NCI-H524 treated with DMSO at 0.1 percent for 48 hours (cell line): ENCODE measurements at regions not wholly inside any gene's neighbourhood (a gene's known extent, or its start where the extent isn't known, plus 50 kb on each side); places are given as distances from the start of the nearest gene placed in this dataset.

Experiments
- DNase-seq: peaks from one replicate; lab custom pipeline; 2025; lab: John Stamatoyannopoulos, UW

DNA sequence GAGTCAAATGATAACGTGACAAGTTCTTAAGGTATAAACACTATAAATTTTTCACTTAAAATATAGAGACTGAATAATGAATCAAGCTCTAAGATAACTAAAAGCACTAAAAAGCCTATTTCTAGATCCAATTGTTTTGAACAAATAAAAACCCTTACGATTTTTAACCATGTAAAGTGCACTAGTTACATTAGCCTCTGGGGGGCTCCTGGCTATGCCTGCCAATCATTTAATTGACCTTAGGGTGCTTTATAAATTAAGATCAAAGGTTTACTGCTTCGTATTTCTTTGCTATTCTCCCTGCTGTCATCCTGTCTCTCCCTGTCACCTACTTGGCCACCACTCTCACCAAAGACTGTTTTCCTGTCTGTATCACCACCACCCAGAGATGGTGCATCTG is 133.4 kb downstream of the ESM1 start:
- no peak for DNase-seq

- DNase-seq = no peak
Measured at GRCh38 chr5:54851449-54851848, 133.9 kb downstream of the ESM1 start.

DNA sequence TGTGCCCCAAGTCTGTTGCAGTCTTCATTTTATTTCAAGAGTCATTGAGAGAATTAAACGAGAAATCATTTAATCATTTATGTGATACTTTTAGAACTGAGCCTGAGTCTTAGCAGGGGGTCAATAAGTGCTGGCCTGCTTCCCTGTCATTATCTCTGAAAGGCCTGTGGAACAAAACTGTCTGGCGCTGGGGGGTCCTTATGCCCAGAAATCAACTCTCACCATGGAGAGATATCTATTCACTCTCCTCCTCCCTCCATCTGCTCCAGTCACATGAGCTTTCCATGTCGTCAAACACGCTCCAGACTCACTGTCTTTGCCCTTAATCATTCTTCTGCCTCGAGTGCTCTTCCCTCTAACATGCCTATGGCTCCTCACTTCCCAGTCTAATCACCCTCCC is 136.8 kb downstream of the ESM1 start:
- no peak for DNase-seq

DNA sequence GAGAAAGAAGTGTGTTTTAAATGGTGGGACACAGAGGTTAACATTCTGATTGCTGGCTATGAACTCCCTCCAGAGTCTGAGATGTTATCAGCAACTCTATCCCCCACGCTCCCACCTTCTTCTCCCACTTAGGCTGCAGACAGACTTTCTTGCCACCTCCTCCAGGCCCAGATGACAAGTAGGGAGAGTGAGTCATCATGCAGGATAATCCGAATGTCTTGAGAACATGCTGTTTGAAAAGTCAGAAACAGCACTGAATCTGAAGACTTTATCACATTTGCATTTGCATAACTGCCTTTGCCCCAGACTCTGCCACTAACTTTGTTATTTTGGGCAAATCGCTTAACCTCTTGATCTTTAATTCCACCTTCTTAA is 139.8 kb downstream of the ESM1 start:
- DNase-seq = no peak

- no peak for DNase-seq
Measured at GRCh38 chr5:54844905-54845566, 140.4 kb downstream of the ESM1 start.

GRCh38 chr5:54844266-54844665 is 141.1 kb downstream of the ESM1 start:
- no peak for DNase-seq

GRCh38 chr5:54841481-54841880 is 143.9 kb downstream of the ESM1 start:
- DNase-seq = no peak

DNA sequence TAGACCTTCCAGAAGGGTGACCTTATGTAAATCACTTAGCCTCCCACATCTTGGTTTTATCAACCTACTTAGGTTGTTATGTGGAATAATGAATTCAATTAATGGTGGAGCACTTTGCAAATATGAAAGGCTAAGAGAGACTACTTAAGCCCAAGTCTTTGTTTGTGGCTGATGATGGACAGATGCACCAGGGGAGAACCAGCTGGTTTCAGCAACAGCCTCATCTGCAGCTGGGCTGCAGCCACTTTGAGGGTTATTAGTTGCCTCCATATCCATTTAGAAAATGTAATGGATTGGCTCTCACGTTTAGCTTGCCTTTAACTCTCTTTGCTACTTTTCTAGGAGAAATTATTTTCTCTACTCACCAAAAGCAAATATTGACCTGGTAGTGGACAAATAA is 146.6 kb downstream of the ESM1 start:
- DNase-seq = peak; percentile 11

DNA sequence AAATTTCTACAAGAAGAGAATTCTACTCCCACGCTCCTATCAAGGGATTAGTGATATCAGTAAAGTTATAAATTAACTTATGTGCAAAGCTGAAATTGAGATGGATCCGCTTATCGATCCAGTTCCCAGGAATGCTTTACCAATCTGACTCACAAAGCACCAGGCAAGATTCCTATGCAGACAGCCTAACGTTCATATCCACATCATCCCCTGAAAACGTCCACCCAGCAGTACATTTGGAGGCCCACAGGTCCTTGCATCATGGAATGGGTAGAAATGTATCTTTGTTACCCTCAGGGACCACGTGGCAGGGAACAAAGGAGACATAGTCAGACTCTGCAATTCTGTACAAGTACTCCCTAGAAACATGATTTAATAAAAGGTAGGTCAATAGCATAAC is 147.4 kb downstream of the ESM1 start:
- no peak for DNase-seq

- no peak for DNase-seq
Measured at GRCh38 chr5:54837093-54837492, 148.3 kb downstream of the ESM1 start.

DNA sequence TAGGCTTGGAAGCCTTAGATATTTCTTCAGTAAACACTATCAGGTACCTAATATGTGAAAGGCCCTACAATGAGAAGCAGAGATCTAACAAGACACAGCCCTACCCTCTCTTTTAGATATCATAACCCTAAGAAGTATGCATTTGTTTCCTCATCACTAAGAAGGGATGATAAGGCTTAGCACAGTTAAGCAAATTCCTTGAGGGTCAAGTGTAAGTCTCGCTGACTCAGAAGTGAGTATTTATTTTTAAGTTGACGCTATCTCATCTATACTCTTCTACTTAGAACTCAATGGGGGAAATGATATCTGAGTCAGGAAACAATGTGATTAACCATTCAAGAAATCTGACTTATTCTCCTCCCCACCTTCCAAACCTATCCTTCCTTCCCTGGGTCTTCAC is 149.7 kb downstream of the ESM1 start:
- no peak for DNase-seq

DNA sequence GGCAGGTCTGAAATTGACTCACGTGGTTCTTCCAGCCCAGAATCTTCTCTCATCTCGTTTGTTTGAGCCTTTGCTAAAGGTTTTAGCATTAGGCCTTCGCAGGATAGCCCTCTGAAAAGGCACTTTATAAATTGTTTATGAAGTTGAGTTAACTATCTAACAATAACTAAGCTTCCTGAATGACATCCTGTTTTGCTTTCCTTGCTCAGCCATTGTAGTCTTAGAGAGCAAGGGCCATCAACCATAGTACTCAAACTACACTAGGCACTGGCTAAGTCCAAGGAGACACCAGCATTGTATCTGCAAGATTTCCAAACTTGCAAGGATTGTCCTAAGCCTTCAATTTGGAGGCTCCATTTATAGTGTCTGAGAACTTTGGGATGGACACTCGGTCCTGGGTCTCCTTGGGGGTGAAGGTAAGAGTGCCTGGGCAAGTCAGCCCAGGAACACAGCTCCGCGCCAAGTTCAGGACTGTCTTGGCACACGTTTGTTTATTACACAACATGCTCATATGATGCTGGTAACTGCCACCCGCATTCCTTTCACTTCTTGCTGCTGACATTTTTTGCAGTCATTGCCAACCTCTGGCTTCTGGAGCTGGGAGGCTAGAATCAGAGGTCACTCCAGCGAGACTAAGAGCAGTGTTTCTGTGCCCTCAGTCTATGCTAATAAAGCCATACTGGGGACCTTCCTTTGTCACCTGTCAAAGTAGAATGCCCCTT is 151.1 kb downstream of the ESM1 start:
- no peak for DNase-seq

DNA sequence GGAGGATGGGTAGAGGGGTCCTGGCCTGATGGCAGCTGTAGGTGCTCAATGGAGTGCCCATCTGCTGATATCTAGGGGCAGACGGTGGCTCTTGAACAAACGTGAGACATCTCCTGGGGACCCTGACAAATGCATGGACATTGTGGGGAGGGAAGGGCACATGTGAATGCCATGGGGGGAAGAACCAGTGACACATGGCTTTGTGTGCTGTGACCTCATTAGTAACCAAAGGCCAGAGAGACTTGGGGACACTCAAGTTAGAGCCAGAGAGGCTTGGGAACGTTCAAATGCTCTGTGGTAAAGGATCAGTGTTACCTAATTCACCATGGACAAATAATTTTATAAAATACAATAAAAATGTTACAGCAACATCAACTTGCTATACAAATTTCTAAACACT is 151.8 kb downstream of the ESM1 start:
- DNase-seq = no peak

- DNase-seq = no peak
Measured at GRCh38 chr5:54832858-54833257, 152.5 kb downstream of the ESM1 start.

- DNase-seq = no peak
Measured at GRCh38 chr5:54832045-54832444, 153.3 kb downstream of the ESM1 start.

GRCh38 chr5:54831233-54831632 is 154.2 kb downstream of the ESM1 start:
- DNase-seq = no peak

GRCh38 chr5:54829676-54830535 is 155.5 kb downstream of the ESM1 start:
- no peak for DNase-seq

- no peak for DNase-seq
Measured at GRCh38 chr5:54829102-54829501, 156.3 kb downstream of the ESM1 start.

DNA sequence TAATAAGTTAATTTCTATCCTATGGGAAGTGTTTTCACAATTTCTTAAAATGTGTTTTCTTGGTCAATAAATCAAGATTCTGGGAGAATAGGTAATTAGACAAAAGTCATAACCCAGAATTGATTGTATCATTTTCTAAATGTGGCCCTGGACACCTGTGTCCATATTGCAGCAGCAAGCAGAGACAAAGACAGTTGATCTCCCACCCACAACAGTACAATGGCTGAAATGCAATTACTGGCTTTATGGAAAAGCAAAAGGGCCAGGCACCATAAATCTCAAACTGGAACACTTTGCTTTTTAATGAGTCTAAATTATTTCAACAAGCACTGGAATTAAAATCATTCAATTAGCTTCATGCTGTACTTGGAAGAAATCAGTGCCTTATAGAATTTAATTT is 157.2 kb downstream of the ESM1 start:
- DNase-seq = no peak

- no peak for DNase-seq
Measured at GRCh38 chr5:54825005-54825404, 160.4 kb downstream of the ESM1 start.

GRCh38 chr5:54823006-54823405 is 162.4 kb downstream of the ESM1 start:
- no peak for DNase-seq

GRCh38 chr5:54822324-54822687 is 163.1 kb downstream of the ESM1 start:
- no peak for DNase-seq
